ENCODE measurements at regions not wholly inside any gene's neighbourhood (a gene's known extent, or its start where the extent isn't known, plus 50 kb on each side); places are given as distances from the start of the nearest gene placed in this dataset.

DNA sequence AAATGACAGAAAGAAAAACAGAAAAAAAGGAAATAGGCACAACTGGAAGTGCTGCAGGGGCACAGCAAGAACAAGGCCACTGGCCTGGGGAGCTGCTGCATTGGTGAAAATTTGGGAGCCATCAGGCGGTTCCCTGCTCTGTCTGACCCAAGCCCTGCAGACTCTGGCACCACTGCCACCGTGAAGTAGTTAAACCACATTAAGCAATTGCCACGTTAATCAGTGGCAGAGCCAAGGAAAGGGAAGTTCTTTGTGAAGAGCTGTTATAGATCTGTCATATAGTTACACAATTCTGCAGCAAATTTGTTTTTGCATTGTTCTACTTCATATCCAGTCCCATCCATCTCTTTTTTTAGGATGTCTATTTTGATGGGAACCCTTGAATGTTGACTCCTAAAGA lies 915.3 kb downstream of the FSCB start:
- TF ChIP-seq RARB (CRISPR knock-in tag; IDR thresholded peaks at IDR 0.05) (no peak), ZNF565 (CRISPR knock-in tag; conservative IDR thresholded peaks at IDR 0.05; ENCODE audit: low read depth) (no peak), ESRRG (CRISPR knock-in tag; IDR thresholded peaks at IDR 0.05) (no peak), SNAI2 (CRISPR knock-in tag; IDR thresholded peaks at IDR 0.05) (no peak), ZNF8 (CRISPR knock-in tag; IDR thresholded peaks at IDR 0.05) (no peak), BACH2 (CRISPR knock-in tag; IDR thresholded peaks at IDR 0.05; ENCODE audit: borderline replicate concordance) (no peak), ZNF70 (CRISPR knock-in tag; IDR thresholded peaks at IDR 0.05) (no peak), CSDC2 (CRISPR knock-in tag; IDR thresholded peaks at IDR 0.05) (no peak)
- TF ChIP-seq, protein P1, sequence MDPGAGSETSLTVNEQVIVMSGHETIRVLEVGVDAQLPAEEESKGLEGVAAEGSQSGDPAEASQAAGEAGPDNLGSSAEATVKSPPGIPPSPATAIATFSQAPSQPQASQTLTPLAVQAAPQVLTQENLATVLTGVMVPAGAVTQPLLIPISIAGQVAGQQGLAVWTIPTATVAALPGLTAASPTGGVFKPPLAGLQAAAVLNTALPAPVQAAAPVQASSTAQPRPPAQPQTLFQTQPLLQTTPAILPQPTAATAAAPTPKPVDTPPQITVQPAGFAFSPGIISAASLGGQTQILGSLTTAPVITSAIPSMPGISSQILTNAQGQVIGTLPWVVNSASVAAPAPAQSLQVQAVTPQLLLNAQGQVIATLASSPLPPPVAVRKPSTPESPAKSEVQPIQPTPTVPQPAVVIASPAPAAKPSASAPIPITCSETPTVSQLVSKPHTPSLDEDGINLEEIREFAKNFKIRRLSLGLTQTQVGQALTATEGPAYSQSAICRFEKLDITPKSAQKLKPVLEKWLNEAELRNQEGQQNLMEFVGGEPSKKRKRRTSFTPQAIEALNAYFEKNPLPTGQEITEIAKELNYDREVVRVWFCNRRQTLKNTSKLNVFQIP (CRISPR knock-in tag; IDR thresholded peaks at IDR 0.05; ENCODE audit: borderline replicate concordance, low read depth), result no peak
- ATAC-seq, result no peak

DNA sequence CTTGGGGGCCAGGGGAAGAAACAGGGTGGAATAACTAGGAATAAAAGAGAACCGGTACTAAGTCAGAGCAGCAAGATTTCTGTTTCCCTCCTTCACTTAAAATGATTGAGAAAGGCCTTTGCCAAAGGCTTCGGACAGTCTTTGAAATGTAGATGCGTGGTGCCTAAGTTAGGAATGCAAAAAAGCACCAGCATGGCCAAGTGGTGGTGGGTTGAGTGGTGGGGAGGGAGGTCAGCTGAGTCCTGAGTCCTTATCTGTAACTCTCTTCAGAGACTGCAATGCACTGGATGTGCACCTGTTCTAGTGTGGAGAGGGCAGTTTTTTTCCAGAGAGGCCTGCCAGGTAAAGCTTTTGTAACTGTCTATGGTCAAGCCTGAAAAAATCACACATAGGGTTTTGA lies 919.9 kb downstream of the FSCB start:
- ATAC-seq, result no peak

DNA sequence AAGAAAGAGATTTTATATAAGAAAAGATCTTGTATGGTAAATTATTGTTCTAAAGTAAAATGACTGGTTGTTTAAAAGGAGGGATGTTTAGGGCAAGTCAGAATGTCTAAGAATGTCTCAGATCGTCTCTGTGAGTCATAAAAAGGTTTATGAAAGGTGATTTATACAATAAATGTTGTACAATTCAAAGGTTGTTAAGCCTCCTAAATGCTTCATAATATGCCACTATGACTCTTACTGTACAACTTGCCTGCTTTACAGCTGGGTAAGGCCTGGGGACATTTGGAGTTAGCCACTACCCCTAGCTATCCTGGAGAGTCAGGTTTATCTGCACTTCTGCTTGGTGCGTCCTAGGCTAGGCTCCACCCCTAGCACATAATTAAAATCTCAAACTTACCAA lies 927.4 kb downstream of the FSCB start:
- no peak for ATAC-seq
- TF ChIP-seq OSR1 (CRISPR knock-in tag; IDR thresholded peaks at IDR 0.05) (no peak), TOX (CRISPR knock-in tag; IDR thresholded peaks at IDR 0.05; ENCODE audit: borderline replicate concordance) (no peak), ARNTL (CRISPR knock-in tag; IDR thresholded peaks at IDR 0.05; ENCODE audit: borderline replicate concordance, low read depth) (no peak), PPARA (CRISPR knock-in tag; IDR thresholded peaks at IDR 0.05; ENCODE audit: borderline replicate concordance) (no peak), RARB (CRISPR knock-in tag; IDR thresholded peaks at IDR 0.05) (no peak), BACH2 (CRISPR knock-in tag; IDR thresholded peaks at IDR 0.05; ENCODE audit: borderline replicate concordance) (no peak), TCF4 (CRISPR knock-in tag; IDR thresholded peaks at IDR 0.05; ENCODE audit: borderline replicate concordance) (no peak), ZNF70 (CRISPR knock-in tag; IDR thresholded peaks at IDR 0.05) (no peak), SNAI2 (CRISPR knock-in tag; IDR thresholded peaks at IDR 0.05) (no peak), ZC3H10 (CRISPR knock-in tag; IDR thresholded peaks at IDR 0.05) (no peak), CSDC2 (CRISPR knock-in tag; IDR thresholded peaks at IDR 0.05) (no peak), ZFP30 (CRISPR knock-in tag; IDR thresholded peaks at IDR 0.05) (no peak), ISL1 (CRISPR knock-in tag; IDR thresholded peaks at IDR 0.05) (no peak), ZNF8 (CRISPR knock-in tag; IDR thresholded peaks at IDR 0.05) (no peak), ZNF565 (CRISPR knock-in tag; conservative IDR thresholded peaks at IDR 0.05; ENCODE audit: low read depth) (no peak)
- TF ChIP-seq, protein P2, sequence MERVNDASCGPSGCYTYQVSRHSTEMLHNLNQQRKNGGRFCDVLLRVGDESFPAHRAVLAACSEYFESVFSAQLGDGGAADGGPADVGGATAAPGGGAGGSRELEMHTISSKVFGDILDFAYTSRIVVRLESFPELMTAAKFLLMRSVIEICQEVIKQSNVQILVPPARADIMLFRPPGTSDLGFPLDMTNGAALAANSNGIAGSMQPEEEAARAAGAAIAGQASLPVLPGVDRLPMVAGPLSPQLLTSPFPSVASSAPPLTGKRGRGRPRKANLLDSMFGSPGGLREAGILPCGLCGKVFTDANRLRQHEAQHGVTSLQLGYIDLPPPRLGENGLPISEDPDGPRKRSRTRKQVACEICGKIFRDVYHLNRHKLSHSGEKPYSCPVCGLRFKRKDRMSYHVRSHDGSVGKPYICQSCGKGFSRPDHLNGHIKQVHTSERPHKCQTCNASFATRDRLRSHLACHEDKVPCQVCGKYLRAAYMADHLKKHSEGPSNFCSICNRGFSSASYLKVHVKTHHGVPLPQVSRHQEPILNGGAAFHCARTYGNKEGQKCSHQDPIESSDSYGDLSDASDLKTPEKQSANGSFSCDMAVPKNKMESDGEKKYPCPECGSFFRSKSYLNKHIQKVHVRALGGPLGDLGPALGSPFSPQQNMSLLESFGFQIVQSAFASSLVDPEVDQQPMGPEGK (CRISPR knock-in tag; IDR thresholded peaks at IDR 0.05; ENCODE audit: borderline replicate concordance), result no peak
- TF ChIP-seq, protein P3, sequence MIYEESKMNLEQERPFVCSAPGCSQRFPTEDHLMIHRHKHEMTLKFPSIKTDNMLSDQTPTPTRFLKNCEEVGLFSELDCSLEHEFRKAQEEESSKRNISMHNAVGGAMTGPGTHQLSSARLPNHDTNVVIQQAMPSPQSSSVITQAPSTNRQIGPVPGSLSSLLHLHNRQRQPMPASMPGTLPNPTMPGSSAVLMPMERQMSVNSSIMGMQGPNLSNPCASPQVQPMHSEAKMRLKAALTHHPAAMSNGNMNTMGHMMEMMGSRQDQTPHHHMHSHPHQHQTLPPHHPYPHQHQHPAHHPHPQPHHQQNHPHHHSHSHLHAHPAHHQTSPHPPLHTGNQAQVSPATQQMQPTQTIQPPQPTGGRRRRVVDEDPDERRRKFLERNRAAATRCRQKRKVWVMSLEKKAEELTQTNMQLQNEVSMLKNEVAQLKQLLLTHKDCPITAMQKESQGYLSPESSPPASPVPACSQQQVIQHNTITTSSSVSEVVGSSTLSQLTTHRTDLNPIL (CRISPR knock-in tag; IDR thresholded peaks at IDR 0.05; ENCODE audit: low read depth), result no peak
- TF ChIP-seq, protein P1 (CRISPR knock-in tag; IDR thresholded peaks at IDR 0.05; ENCODE audit: borderline replicate concordance, low read depth), result no peak
- TF ChIP-seq, protein P4, sequence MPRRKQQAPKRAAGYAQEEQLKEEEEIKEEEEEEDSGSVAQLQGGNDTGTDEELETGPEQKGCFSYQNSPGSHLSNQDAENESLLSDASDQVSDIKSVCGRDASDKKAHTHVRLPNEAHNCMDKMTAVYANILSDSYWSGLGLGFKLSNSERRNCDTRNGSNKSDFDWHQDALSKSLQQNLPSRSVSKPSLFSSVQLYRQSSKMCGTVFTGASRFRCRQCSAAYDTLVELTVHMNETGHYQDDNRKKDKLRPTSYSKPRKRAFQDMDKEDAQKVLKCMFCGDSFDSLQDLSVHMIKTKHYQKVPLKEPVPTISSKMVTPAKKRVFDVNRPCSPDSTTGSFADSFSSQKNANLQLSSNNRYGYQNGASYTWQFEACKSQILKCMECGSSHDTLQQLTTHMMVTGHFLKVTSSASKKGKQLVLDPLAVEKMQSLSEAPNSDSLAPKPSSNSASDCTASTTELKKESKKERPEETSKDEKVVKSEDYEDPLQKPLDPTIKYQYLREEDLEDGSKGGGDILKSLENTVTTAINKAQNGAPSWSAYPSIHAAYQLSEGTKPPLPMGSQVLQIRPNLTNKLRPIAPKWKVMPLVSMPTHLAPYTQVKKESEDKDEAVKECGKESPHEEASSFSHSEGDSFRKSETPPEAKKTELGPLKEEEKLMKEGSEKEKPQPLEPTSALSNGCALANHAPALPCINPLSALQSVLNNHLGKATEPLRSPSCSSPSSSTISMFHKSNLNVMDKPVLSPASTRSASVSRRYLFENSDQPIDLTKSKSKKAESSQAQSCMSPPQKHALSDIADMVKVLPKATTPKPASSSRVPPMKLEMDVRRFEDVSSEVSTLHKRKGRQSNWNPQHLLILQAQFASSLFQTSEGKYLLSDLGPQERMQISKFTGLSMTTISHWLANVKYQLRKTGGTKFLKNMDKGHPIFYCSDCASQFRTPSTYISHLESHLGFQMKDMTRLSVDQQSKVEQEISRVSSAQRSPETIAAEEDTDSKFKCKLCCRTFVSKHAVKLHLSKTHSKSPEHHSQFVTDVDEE (CRISPR knock-in tag; IDR thresholded peaks at IDR 0.05), result no peak
- TF ChIP-seq, protein P5, sequence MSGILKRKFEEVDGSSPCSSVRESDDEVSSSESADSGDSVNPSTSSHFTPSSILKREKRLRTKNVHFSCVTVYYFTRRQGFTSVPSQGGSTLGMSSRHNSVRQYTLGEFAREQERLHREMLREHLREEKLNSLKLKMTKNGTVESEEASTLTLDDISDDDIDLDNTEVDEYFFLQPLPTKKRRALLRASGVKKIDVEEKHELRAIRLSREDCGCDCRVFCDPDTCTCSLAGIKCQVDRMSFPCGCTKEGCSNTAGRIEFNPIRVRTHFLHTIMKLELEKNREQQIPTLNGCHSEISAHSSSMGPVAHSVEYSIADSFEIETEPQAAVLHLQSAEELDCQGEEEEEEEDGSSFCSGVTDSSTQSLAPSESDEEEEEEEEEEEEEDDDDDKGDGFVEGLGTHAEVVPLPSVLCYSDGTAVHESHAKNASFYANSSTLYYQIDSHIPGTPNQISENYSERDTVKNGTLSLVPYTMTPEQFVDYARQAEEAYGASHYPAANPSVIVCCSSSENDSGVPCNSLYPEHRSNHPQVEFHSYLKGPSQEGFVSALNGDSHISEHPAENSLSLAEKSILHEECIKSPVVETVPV (CRISPR knock-in tag; IDR thresholded peaks at IDR 0.05), result no peak

More for the DNA sequence above, 919.9 kb downstream of the FSCB start:
- TF ChIP-seq ARNTL (CRISPR knock-in tag; IDR thresholded peaks at IDR 0.05; ENCODE audit: borderline replicate concordance, low read depth) (no peak), BACH2 (CRISPR knock-in tag; IDR thresholded peaks at IDR 0.05; ENCODE audit: borderline replicate concordance) (no peak)
